IMR-90 (cell line): ENCODE measurements at regions not wholly inside any gene's neighbourhood (a gene's known extent, or its start where the extent isn't known, plus 50 kb on each side); places are given as distances from the start of the nearest gene placed in this dataset.

Source experiments
- CEBPB ChIP-seq: IDR thresholded peaks from 2 replicates; pipeline ENCODE4 v1.6.1; 2012; ENCODE audit warnings: low read depth, low read length, improper control_type of control experiment
- CTCF ChIP-seq: conservative IDR thresholded peaks from 2 replicates; pipeline ENCODE4 v1.5.1; 2012; ENCODE audit warnings: mild to moderate bottlenecking, low read depth, low read length, improper control_type of control experiment
- MAZ ChIP-seq: IDR thresholded peaks from 2 replicates; pipeline ENCODE4 v1.6.1; 2012; ENCODE audit warnings: low read depth, mild to moderate bottlenecking, low read length, improper control_type of control experiment, moderate library complexity, borderline replicate concordance
- RFX5 ChIP-seq: IDR thresholded peaks from 2 replicates; pipeline ENCODE4 v1.8.0; 2012; ENCODE audit warnings: low read depth, mild to moderate bottlenecking, low read length, moderate library complexity

GRCh38 chr16:72380283-72380682, 208.3 kb upstream of the PMFBP1 start:
- no peak for TF ChIP-seq RFX5
- TF ChIP-seq CTCF = no peak
- TF ChIP-seq CEBPB = no peak
- TF ChIP-seq MAZ = no peak
